PC-3 (cell line): ENCODE measurements at regions not wholly inside any gene's neighbourhood (a gene's known extent, or its start where the extent isn't known, plus 50 kb on each side); places are given as distances from the start of the nearest gene placed in this dataset.

Source experiments
- ATAC-seq: fragments of 200-7000 bp; cut with Tn5 transposase; 2 replicates; pipeline ENCODE4 v1.9.1; 2020; ENCODE audit warnings: mild to moderate bottlenecking, moderate library complexity
- BruUV-seq: library from RNA; stranded (reverse); fragments of 400-500 nt; replicated peaks from 2 replicates; lab custom pipeline; 2021; lab: Mats Ljungman, UMichigan
- CTCF ChIA-PET: fragments of 300-600 bp; sonication (Branson Sonifier 250); formaldehyde crosslinking; loops from one replicate; lab custom pipeline; 2022; ENCODE audit warnings: antibody characterized with exemption; lab: Charles Lee
- POLR2A ChIA-PET: fragments of 300-600 bp; sonication (Branson Sonifier 250); formaldehyde crosslinking; loops from one replicate; lab custom pipeline; 2022; ENCODE audit warnings: antibody characterized with exemption; ENCODE audit not compliant: unreplicated experiment; lab: Charles Lee
- DNase-seq: peaks from one replicate; pipeline ENCODE4 v3.0.0-alpha.2; 2015
- H2AFZ ChIP-seq: fragments of 300-600 bp; sonication (generic); 2 replicates; pipeline ENCODE4 v1.6.0; 2016; ENCODE audit warnings: antibody characterized with exemption, low read length
- H3F3A ChIP-seq: fragments of 300-600 bp; sonication (generic); one replicate; pipeline ENCODE4 v1.6.0; 2017; ENCODE audit warnings: antibody characterized with exemption, low read length, control low read depth, mild to moderate bottlenecking; ENCODE audit not compliant: unreplicated experiment
- H3K27ac ChIP-seq: fragments of 300-600 bp; sonication (generic); 2 replicates; pipeline ENCODE4 v1.5.1; 2016; ENCODE audit warnings: mild to moderate bottlenecking, low read length
- H3K27me3 ChIP-seq: fragments of 300-600 bp; sonication (generic); 2 replicates; pipeline ENCODE4 v1.6.1; 2016; ENCODE audit warnings: low read length, mixed read lengths
- H3K36me3 ChIP-seq: fragments of 300-600 bp; sonication (generic); 2 replicates; pipeline ENCODE4 v1.6.1; 2016; ENCODE audit warnings: low read depth, mixed run types, low read length, mixed read lengths
- H3K4me1 ChIP-seq: fragments of 300-600 bp; sonication (generic); 2 replicates; pipeline ENCODE4 v1.5.1; 2016; ENCODE audit warnings: low read length; ENCODE audit not compliant: insufficient read depth
- H3K4me2 ChIP-seq: fragments of 300-600 bp; sonication (generic); 2 replicates; pipeline ENCODE4 v1.6.0; 2016; ENCODE audit warnings: low read length
- H3K4me3 ChIP-seq: fragments of 300-600 bp; sonication (generic); 2 replicates; pipeline ENCODE4 v1.5.1; 2016; ENCODE audit warnings: mild to moderate bottlenecking, low read length, mixed read lengths
- H3K79me2 ChIP-seq: fragments of 300-600 bp; sonication (generic); 2 replicates; pipeline ENCODE4 v1.6.1; 2017; ENCODE audit warnings: low read length, mixed read lengths
- H3K9ac ChIP-seq: fragments of 300-600 bp; sonication (generic); 2 replicates; pipeline ENCODE4 v1.6.0; 2016; ENCODE audit warnings: mild to moderate bottlenecking, low read length
- H3K9me2 ChIP-seq: fragments of 300-600 bp; sonication (generic); replicated peaks from 2 replicates; pipeline ENCODE4 v1.6.1; 2016; ENCODE audit warnings: mixed run types, low read length, mixed read lengths
- H3K9me3 ChIP-seq: fragments of 300-600 bp; sonication (generic); 2 replicates; pipeline ENCODE4 v1.6.1; 2016; ENCODE audit warnings: low read length, mixed read lengths
- H4K20me1 ChIP-seq: fragments of 300-600 bp; sonication (generic); 2 replicates; pipeline ENCODE4 v1.6.1; 2016; ENCODE audit warnings: low read length, mixed read lengths
- EZH2 ChIP-seq: fragments of 300-600 bp; sonication (generic); IDR thresholded peaks from one replicate; pipeline ENCODE4 v1.6.1; 2017; ENCODE audit warnings: antibody characterized with exemption, mild to moderate bottlenecking, low read length; ENCODE audit not compliant: unreplicated experiment
- EZH2phosphoT487 ChIP-seq: fragments of 300-600 bp; sonication (generic); IDR thresholded peaks from 2 replicates; pipeline ENCODE4 v1.6.1; 2018; ENCODE audit warnings: mild to moderate bottlenecking, antibody characterized with exemption, low read length, borderline replicate concordance
- intact Hi-C: fragments of 100-400 bp; cut with micrococcal nuclease; formaldehyde crosslinking; loops from 2 replicates; pipeline ENCODE4 v1.9.0; 2023
- TF ChIP-seq, protein P1 (sequence below): fragments of 300-600 bp; sonication (generic); conservative IDR thresholded peaks from 2 replicates; pipeline ENCODE4 v1.5.1; 2017; ENCODE audit warnings: antibody characterized with exemption, low read depth, mild to moderate bottlenecking, low read length

DNA sequence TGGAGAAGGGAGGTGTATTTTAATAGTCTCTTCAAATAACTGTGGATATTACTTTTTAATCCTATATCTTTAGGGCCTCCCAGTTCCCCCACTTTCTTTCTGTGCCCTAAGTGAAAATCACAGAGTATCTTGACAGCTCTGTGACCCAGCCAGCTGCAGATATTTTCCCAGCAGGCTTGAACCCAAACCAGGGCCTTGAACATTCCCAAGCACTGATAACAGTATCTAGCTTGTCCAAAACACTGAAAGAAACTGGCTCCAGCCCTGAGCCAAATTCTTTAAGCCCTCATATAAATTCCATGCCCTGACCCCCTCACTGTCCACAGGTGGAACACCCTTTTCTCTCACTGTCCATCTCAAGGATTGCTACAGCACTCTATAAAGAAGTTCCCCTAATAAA, 388.1 kb upstream of the CHAC2 start:
- no peak for TF ChIP-seq EZH2
- TF ChIP-seq, protein P1, sequence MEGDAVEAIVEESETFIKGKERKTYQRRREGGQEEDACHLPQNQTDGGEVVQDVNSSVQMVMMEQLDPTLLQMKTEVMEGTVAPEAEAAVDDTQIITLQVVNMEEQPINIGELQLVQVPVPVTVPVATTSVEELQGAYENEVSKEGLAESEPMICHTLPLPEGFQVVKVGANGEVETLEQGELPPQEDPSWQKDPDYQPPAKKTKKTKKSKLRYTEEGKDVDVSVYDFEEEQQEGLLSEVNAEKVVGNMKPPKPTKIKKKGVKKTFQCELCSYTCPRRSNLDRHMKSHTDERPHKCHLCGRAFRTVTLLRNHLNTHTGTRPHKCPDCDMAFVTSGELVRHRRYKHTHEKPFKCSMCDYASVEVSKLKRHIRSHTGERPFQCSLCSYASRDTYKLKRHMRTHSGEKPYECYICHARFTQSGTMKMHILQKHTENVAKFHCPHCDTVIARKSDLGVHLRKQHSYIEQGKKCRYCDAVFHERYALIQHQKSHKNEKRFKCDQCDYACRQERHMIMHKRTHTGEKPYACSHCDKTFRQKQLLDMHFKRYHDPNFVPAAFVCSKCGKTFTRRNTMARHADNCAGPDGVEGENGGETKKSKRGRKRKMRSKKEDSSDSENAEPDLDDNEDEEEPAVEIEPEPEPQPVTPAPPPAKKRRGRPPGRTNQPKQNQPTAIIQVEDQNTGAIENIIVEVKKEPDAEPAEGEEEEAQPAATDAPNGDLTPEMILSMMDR: no peak
- TF ChIP-seq EZH2phosphoT487: no peak
- Histone ChIP-seq H4K20me1 (no peaks in the 10 kb centered on the region), H3F3A (no peaks in the 10 kb centered on the region), H3K79me2 (no peaks in the 10 kb centered on the region), H2AFZ (no peak overlapping the region), H3K9me3 (no peaks in the 10 kb centered on the region), H3K36me3 (no peaks in the 10 kb centered on the region), H3K4me1 (no peaks in the 10 kb centered on the region), H3K9me2 (no peaks in the 10 kb centered on the region), H3K27ac (no peak overlapping the region), H3K27me3 (no peaks in the 10 kb centered on the region), H3K4me2 (no peak overlapping the region), H3K4me3 (no peak overlapping the region), H3K9ac (no peak overlapping the region)
- ATAC-seq: no peak
- intact Hi-C loops: no loop called here
- BruUV-seq: no TSS peak
- ChIA-PET POLR2A (no interaction called here), CTCF (no interaction called here)
- DNase-seq: no peak

DNA sequence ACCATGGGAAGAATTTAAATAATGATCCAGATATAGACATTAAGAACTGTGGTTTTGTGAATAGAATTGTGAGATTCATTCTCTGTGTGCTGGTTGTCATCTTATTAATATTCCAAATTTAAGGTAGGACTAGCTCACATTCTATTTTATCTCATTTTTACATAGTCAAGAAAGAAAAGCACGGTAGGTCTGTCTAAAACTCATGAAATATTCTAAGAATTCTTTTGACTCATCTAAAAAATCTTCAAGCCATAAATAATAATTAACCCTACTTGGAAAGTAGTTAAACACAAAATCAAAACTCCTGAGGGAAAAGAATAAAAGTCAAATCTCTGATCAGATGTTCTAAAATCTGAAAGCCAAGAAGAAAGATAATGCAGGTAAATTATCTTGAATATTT, 388.8 kb upstream of the CHAC2 start:
- no peaks in the 10 kb centered on the region for H4K20me1 ChIP-seq
- H3K36me3 ChIP-seq: no peaks in the 10 kb centered on the region
- H3K27me3 ChIP-seq: no peaks in the 10 kb centered on the region
- H3K9me3 ChIP-seq: no peaks in the 10 kb centered on the region
- ChIA-PET POLR2A (no interaction called here), CTCF (no interaction called here)
- no peak overlapping the region for H3K27ac ChIP-seq
- BruUV-seq: no TSS peak
- DNase-seq (no peak), ATAC-seq (no peak)
- no peak overlapping the region for H2AFZ ChIP-seq
- no peak overlapping the region for H3K4me3 ChIP-seq
- no peak overlapping the region for H3K4me2 ChIP-seq
- no peaks in the 10 kb centered on the region for H3K4me1 ChIP-seq
- no peaks in the 10 kb centered on the region for H3F3A ChIP-seq
- TF ChIP-seq, protein P1: no peak
- TF ChIP-seq EZH2phosphoT487 (no peak), EZH2 (no peak)
- no peaks in the 10 kb centered on the region for H3K79me2 ChIP-seq
- intact Hi-C loops: no loop called here
- H3K9ac ChIP-seq: no peak overlapping the region
- H3K9me2 ChIP-seq: no peaks in the 10 kb centered on the region

DNA sequence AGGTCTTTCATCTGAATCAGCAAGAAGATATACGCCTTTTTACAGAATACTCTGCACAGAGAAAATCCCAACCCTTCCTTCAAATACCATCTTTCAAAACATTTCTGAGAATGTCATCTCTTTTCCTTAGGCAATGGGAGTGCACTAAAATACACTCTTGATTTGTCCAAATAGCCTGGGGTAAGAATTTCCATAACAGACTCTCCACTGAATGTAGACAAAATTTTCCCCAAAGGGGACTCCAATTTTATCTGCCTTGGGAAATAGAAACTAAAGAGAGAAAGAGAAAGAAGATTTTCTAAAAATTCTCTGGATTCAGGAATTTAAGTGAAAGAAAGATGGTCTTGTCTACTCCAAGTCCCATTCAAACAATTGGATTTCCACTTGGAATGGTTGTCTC, 394.5 kb upstream of the CHAC2 start:
- H3K36me3 ChIP-seq: no peaks in the 10 kb centered on the region
- H3K9ac ChIP-seq: no peak overlapping the region
- ChIA-PET CTCF (no interaction called here), POLR2A (no interaction called here)
- H3K4me1 ChIP-seq: no peaks in the 10 kb centered on the region
- H3K4me2 ChIP-seq: no peak overlapping the region
- no peak for DNase-seq
- intact Hi-C loops: no loop called here
- H3K9me2 ChIP-seq: no peaks in the 10 kb centered on the region
- no peak overlapping the region for H3K27ac ChIP-seq
- no peak overlapping the region for H3K4me3 ChIP-seq
- TF ChIP-seq, protein P1: no peak
- no peak for TF ChIP-seq EZH2
- TF ChIP-seq EZH2phosphoT487: no peak
- no peaks in the 10 kb centered on the region for H3K79me2 ChIP-seq
- no peaks in the 10 kb centered on the region for H3K27me3 ChIP-seq
- no peaks in the 10 kb centered on the region for H3F3A ChIP-seq
- ATAC-seq: no peak
- no peak overlapping the region for H2AFZ ChIP-seq
- no TSS peak for BruUV-seq
- no peaks in the 10 kb centered on the region for H4K20me1 ChIP-seq
- no peaks in the 10 kb centered on the region for H3K9me3 ChIP-seq
